ENCODE measurements at regions not wholly inside any gene's neighbourhood (a gene's known extent, or its start where the extent isn't known, plus 50 kb on each side); places are given as distances from the start of the nearest gene placed in this dataset.

DNA sequence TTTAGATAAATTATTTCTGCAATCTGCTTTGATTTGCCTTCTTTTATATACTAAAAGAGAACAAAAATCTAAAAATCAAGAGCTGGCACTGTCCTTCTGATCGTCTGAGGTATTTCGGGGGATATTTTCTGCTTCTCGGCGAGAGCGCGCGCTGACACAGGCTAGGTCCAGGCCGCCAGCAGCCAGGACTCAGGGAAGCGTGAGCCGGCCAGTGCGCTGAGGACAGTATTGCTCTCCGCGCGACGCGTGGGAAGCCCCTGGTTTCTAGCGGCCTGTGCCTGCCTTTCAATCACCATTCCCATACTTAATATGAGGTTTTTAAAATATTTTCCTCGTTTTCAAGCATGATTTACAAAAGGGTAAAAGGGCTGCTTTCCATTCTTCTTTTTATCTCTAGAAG is 307.3 kb upstream of the IRX1 start:
- TF ChIP-seq, protein P1, sequence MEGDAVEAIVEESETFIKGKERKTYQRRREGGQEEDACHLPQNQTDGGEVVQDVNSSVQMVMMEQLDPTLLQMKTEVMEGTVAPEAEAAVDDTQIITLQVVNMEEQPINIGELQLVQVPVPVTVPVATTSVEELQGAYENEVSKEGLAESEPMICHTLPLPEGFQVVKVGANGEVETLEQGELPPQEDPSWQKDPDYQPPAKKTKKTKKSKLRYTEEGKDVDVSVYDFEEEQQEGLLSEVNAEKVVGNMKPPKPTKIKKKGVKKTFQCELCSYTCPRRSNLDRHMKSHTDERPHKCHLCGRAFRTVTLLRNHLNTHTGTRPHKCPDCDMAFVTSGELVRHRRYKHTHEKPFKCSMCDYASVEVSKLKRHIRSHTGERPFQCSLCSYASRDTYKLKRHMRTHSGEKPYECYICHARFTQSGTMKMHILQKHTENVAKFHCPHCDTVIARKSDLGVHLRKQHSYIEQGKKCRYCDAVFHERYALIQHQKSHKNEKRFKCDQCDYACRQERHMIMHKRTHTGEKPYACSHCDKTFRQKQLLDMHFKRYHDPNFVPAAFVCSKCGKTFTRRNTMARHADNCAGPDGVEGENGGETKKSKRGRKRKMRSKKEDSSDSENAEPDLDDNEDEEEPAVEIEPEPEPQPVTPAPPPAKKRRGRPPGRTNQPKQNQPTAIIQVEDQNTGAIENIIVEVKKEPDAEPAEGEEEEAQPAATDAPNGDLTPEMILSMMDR (IDR thresholded peaks at IDR 0.05) = no peak
- TF ChIP-seq NR2C2 (CRISPR knock-in tag; IDR thresholded peaks at IDR 0.05) (no peak), SMAD3 (CRISPR knock-in tag; IDR thresholded peaks at IDR 0.05; ENCODE audit: borderline replicate concordance) (no peak), SP1 (CRISPR knock-in tag; conservative IDR thresholded peaks at IDR 0.05) (no peak)

Measured in WTC11 (cell line).